ENCODE measurements at regions not wholly inside any gene's neighbourhood (a gene's known extent, or its start where the extent isn't known, plus 50 kb on each side); places are given as distances from the start of the nearest gene placed in this dataset.

GRCh38 chr14:49193332-49194065, 392.7 kb downstream of the RPS29 start:
- no peak for TF ChIP-seq ZNF670 (tag by site-specific recombination; IDR thresholded peaks at IDR 0.05; ENCODE audit: low read depth)
- no peak for TF ChIP-seq ZNF18 (tag by site-specific recombination; IDR thresholded peaks at IDR 0.05)
- TF ChIP-seq ZNF626 (tag by site-specific recombination; IDR thresholded peaks at IDR 0.05): no peak
- TF ChIP-seq ZNF776 (tag by site-specific recombination; IDR thresholded peaks at IDR 0.05; ENCODE audit: borderline replicate concordance): no peak
- no peak for TF ChIP-seq ZBTB11 (tag by site-specific recombination; conservative IDR thresholded peaks at IDR 0.05; ENCODE audit: low read depth)
- TF ChIP-seq ZNF121 (tag by site-specific recombination; IDR thresholded peaks at IDR 0.05): no peak
- no peak for TF ChIP-seq ZNF488 (tag by site-specific recombination; IDR thresholded peaks at IDR 0.05)
- TF ChIP-seq ZNF549 (tag by site-specific recombination; IDR thresholded peaks at IDR 0.05): no peak
- TF ChIP-seq ZNF148 (tag by site-specific recombination; IDR thresholded peaks at IDR 0.05; ENCODE audit: borderline replicate concordance): no peak
- no peak for TF ChIP-seq ZIC2 (tag by site-specific recombination; IDR thresholded peaks at IDR 0.05)
- no peak for TF ChIP-seq YY1 (tag by site-specific recombination; IDR thresholded peaks at IDR 0.05)
- TF ChIP-seq SP7 (tag by site-specific recombination; IDR thresholded peaks at IDR 0.05): no peak
- TF ChIP-seq ZNF76 (tag by site-specific recombination; IDR thresholded peaks at IDR 0.05; ENCODE audit: borderline replicate concordance, low read depth): no peak
- TF ChIP-seq TRIM28 (IDR thresholded peaks at IDR 0.05; ENCODE audit: borderline replicate concordance, low read length): no peak
- TF ChIP-seq ZNF416 (tag by site-specific recombination; IDR thresholded peaks at IDR 0.05): no peak
- TF ChIP-seq ZNF658 (tag by site-specific recombination; IDR thresholded peaks at IDR 0.05): no peak
- TF ChIP-seq ZNF302 (tag by site-specific recombination; IDR thresholded peaks at IDR 0.05; ENCODE audit: low read depth): no peak
- H3K36me3 ChIP-seq (ENCODE audit: control insufficient read depth in 2 of 2, insufficient read depth in 1 of 2, low read length in 2 of 2): no peaks in the 10 kb centered on the region
- H3K4me1 ChIP-seq (ENCODE audit: control insufficient read depth, insufficient read depth, low read length): no peaks in the 10 kb centered on the region
- H3K4me3 ChIP-seq (ENCODE audit: low read depth, low read length): no peak overlapping the region
- ChIA-PET POLR2A (no interaction called here), CTCF (no interaction called here)
- H3K27ac ChIP-seq (ENCODE audit: extremely low read depth, low read depth, low read length): no peak overlapping the region
- H3K9me3 ChIP-seq (ENCODE audit: control insufficient read depth, insufficient read depth, low read depth, low read length): no peaks in the 10 kb centered on the region

GRCh38 chr14:49191380-49191779, 394.8 kb downstream of the RPS29 start:
- Histone ChIP-seq H3K4me3 (ENCODE audit: low read depth, low read length) (no peak overlapping the region), H3K27ac (ENCODE audit: extremely low read depth, low read depth, low read length) (no peak overlapping the region), H3K9me3 (ENCODE audit: control insufficient read depth, insufficient read depth, low read depth, low read length) (no peaks in the 10 kb centered on the region), H3K4me1 (ENCODE audit: control insufficient read depth, insufficient read depth, low read length) (no peaks in the 10 kb centered on the region), H3K36me3 (ENCODE audit: control insufficient read depth in 2 of 2, insufficient read depth in 1 of 2, low read length in 2 of 2) (no peaks in the 10 kb centered on the region)
- ChIA-PET CTCF (no interaction called here), POLR2A (no interaction called here)
- TF ChIP-seq HOXA7 (CRISPR knock-in tag; IDR thresholded peaks at IDR 0.05; ENCODE audit: borderline replicate concordance) (no peak), ZSCAN30 (tag by site-specific recombination; IDR thresholded peaks at IDR 0.05) (no peak), ZBTB17 (tag by site-specific recombination; IDR thresholded peaks at IDR 0.05) (no peak), ZNF747 (tag by site-specific recombination; IDR thresholded peaks at IDR 0.05) (no peak), ZNF157 (tag by site-specific recombination; IDR thresholded peaks at IDR 0.05) (no peak), ZNF48 (tag by site-specific recombination; IDR thresholded peaks at IDR 0.05) (no peak), SCRT2 (tag by site-specific recombination; IDR thresholded peaks at IDR 0.05) (no peak), ZNF174 (tag by site-specific recombination; IDR thresholded peaks at IDR 0.05) (no peak), ZNF654 (tag by site-specific recombination; IDR thresholded peaks at IDR 0.05; ENCODE audit: low read depth) (no peak)
